ENCODE measurements at regions not wholly inside any gene's neighbourhood (a gene's known extent, or its start where the extent isn't known, plus 50 kb on each side); places are given as distances from the start of the nearest gene placed in this dataset.

- TF ChIP-seq CTCF (IDR thresholded peaks at IDR 0.05) (no peak), POLR2A (IDR thresholded peaks at IDR 0.05) (no peak)
These were observed 498.7 kb upstream of the SPRED2 start for GRCh38 chr2:65931056-65931455.
